ENCODE measurements at regions not wholly inside any gene's neighbourhood (a gene's known extent, or its start where the extent isn't known, plus 50 kb on each side); places are given as distances from the start of the nearest gene placed in this dataset.

DNA sequence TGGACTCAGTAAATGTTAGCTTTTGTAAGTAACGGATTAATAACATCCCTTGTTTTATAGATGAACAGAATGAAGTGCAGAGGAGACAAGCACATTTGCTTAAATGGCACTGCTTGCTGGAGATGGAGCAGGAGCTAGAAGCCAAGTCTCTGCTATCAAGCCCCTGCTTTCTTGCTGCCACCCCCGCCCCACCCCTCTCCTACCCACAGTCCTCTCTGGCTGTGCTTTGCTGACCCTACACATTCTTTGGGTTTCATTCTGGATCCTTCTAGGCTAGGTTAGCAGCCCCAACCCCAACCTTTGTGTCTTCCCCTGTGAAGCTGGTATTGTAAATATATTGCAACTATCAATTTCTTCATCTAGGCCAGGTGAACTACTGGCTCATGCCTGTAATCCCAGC, 77.5 kb upstream of the CAPZB start:
- TF ChIP-seq, protein P1, sequence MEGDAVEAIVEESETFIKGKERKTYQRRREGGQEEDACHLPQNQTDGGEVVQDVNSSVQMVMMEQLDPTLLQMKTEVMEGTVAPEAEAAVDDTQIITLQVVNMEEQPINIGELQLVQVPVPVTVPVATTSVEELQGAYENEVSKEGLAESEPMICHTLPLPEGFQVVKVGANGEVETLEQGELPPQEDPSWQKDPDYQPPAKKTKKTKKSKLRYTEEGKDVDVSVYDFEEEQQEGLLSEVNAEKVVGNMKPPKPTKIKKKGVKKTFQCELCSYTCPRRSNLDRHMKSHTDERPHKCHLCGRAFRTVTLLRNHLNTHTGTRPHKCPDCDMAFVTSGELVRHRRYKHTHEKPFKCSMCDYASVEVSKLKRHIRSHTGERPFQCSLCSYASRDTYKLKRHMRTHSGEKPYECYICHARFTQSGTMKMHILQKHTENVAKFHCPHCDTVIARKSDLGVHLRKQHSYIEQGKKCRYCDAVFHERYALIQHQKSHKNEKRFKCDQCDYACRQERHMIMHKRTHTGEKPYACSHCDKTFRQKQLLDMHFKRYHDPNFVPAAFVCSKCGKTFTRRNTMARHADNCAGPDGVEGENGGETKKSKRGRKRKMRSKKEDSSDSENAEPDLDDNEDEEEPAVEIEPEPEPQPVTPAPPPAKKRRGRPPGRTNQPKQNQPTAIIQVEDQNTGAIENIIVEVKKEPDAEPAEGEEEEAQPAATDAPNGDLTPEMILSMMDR (IDR thresholded peaks at IDR 0.05; ENCODE audit: insufficient read depth, low read length), result no peak
- TF ChIP-seq POLR2AphosphoS5 (IDR thresholded peaks at IDR 0.05; ENCODE audit: low read depth), result no peak
- TF ChIP-seq, protein P2, sequence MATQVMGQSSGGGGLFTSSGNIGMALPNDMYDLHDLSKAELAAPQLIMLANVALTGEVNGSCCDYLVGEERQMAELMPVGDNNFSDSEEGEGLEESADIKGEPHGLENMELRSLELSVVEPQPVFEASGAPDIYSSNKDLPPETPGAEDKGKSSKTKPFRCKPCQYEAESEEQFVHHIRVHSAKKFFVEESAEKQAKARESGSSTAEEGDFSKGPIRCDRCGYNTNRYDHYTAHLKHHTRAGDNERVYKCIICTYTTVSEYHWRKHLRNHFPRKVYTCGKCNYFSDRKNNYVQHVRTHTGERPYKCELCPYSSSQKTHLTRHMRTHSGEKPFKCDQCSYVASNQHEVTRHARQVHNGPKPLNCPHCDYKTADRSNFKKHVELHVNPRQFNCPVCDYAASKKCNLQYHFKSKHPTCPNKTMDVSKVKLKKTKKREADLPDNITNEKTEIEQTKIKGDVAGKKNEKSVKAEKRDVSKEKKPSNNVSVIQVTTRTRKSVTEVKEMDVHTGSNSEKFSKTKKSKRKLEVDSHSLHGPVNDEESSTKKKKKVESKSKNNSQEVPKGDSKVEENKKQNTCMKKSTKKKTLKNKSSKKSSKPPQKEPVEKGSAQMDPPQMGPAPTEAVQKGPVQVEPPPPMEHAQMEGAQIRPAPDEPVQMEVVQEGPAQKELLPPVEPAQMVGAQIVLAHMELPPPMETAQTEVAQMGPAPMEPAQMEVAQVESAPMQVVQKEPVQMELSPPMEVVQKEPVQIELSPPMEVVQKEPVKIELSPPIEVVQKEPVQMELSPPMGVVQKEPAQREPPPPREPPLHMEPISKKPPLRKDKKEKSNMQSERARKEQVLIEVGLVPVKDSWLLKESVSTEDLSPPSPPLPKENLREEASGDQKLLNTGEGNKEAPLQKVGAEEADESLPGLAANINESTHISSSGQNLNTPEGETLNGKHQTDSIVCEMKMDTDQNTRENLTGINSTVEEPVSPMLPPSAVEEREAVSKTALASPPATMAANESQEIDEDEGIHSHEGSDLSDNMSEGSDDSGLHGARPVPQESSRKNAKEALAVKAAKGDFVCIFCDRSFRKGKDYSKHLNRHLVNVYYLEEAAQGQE (IDR thresholded peaks at IDR 0.05; ENCODE audit: insufficient replicate concordance, low read depth), result no peak
- TF ChIP-seq GABPA (IDR thresholded peaks at IDR 0.05; ENCODE audit: low read depth), result no peak
